A673 (cell line): ENCODE measurements at regions not wholly inside any gene's neighbourhood (a gene's known extent, or its start where the extent isn't known, plus 50 kb on each side); places are given as distances from the start of the nearest gene placed in this dataset.
"Not testable (repeated sequence)": the region's sequence is repeated elsewhere in the genome, so short reads cannot be mapped to it uniquely, and the experiment has no call there.

Source experiments
- EZH2 ChIP-seq: fragments of 200-600 bp; sonication (generic); IDR thresholded peaks from 2 replicates; pipeline ENCODE4 v1.6.1; 2017; ENCODE audit warnings: borderline replicate concordance, low read depth, mild to moderate bottlenecking, mixed read lengths, antibody characterized with exemption, low read length; ENCODE audit not compliant: poor library complexity, severe bottlenecking
- TF ChIP-seq, protein P1 (sequence below): fragments of 300-800, 200-600 bp; sonication (generic); conservative IDR thresholded peaks from 2 replicates; pipeline ENCODE4 v1.5.1; 2017; ENCODE audit warnings: low read depth, mild to moderate bottlenecking, antibody characterized with exemption, low read length, moderate library complexity, mixed read lengths

- TF ChIP-seq, protein P1, sequence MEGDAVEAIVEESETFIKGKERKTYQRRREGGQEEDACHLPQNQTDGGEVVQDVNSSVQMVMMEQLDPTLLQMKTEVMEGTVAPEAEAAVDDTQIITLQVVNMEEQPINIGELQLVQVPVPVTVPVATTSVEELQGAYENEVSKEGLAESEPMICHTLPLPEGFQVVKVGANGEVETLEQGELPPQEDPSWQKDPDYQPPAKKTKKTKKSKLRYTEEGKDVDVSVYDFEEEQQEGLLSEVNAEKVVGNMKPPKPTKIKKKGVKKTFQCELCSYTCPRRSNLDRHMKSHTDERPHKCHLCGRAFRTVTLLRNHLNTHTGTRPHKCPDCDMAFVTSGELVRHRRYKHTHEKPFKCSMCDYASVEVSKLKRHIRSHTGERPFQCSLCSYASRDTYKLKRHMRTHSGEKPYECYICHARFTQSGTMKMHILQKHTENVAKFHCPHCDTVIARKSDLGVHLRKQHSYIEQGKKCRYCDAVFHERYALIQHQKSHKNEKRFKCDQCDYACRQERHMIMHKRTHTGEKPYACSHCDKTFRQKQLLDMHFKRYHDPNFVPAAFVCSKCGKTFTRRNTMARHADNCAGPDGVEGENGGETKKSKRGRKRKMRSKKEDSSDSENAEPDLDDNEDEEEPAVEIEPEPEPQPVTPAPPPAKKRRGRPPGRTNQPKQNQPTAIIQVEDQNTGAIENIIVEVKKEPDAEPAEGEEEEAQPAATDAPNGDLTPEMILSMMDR: not testable (repeated sequence)
- not testable (repeated sequence) for TF ChIP-seq EZH2
Observed at GRCh38 chr15:20276312-20277114, 265.1 kb downstream of the GOLGA6L6 start.
